CD4-positive, CD25-positive, alpha-beta regulatory T cell (primary cell): ENCODE measurements at regions not wholly inside any gene's neighbourhood (a gene's known extent, or its start where the extent isn't known, plus 50 kb on each side); places are given as distances from the start of the nearest gene placed in this dataset.
A peak's percentile ranks its signal among the peaks of the same experiment; 100 is the strongest.

Source experiments
- ATAC-seq, 2 donors: fragments of 150-1000 bp; cut with Tn5 transposase; one replicate each; pipeline ENCODE4 v1.10.0; 2021; ENCODE audit warnings: low read depth in 2 of 2, moderate number of reproducible peaks in 2 of 2, moderate library complexity in 1 of 2
- DNase-seq, 3 donors: peaks; one replicate each; pipeline versions ENCODE4 v3.0.0 to v3.0.0-alpha.2; 2012 to 2022; ENCODE audit warnings: mixed read lengths in 1 of 3
- H3K27ac ChIP-seq: one replicate; pipeline ENCODE4 v1.7.0; 2013; ENCODE audit warnings: mild to moderate bottlenecking, low read length; ENCODE audit not compliant: insufficient read depth, poor library complexity, severe bottlenecking
- H3K27me3 ChIP-seq: one replicate; pipeline ENCODE4 v1.7.0; 2013; ENCODE audit warnings: low read length; ENCODE audit not compliant: control insufficient read depth, insufficient read depth
- H3K36me3 ChIP-seq: one replicate; pipeline ENCODE4 v1.7.0; 2013; ENCODE audit warnings: mild to moderate bottlenecking, low read length, moderate library complexity; ENCODE audit not compliant: control insufficient read depth, insufficient read depth
- H3K4me1 ChIP-seq: 2 replicates; pipeline ENCODE4 v1.7.0; 2013; ENCODE audit warnings: mild to moderate bottlenecking, low read length; ENCODE audit not compliant: insufficient read depth, control insufficient read depth, poor library complexity, severe bottlenecking
- H3K4me3 ChIP-seq: one replicate; pipeline ENCODE4 v1.7.0; 2013; ENCODE audit warnings: low read depth, mild to moderate bottlenecking, low read length, moderate library complexity
- H3K9me3 ChIP-seq, 2 experiments: 1 replicate in 1 of 2; 2 replicates in 1 of 2; pipeline ENCODE4 v1.7.0; 2013; ENCODE audit warnings: low read length in 2 of 2, mild to moderate bottlenecking in 1 of 2, moderate library complexity in 1 of 2; ENCODE audit not compliant: control insufficient read depth in 2 of 2
- H3K27ac Mint-ChIP-seq, 3 donors: one replicate each; pipeline ENCODE4 v1.8.0; 2020 to 2022; ENCODE audit warnings: mild to moderate bottlenecking in 3 of 3, mixed read lengths in 3 of 3, moderate library complexity in 2 of 3
- H3K27me3 Mint-ChIP-seq: one replicate; pipeline ENCODE4 v1.8.0; 2022; ENCODE audit warnings: mild to moderate bottlenecking, mixed read lengths
- H3K36me3 Mint-ChIP-seq: one replicate; pipeline ENCODE4 v1.8.0; 2020; ENCODE audit warnings: mixed read lengths
- H3K4me1 Mint-ChIP-seq, 4 donors: one replicate each; pipeline ENCODE4 v1.8.0; 2020 to 2022; ENCODE audit warnings: mixed read lengths in 4 of 4, mild to moderate bottlenecking in 1 of 4
- H3K4me3 Mint-ChIP-seq, 4 donors: one replicate each; pipeline ENCODE4 v1.8.0; 2020 to 2022; ENCODE audit warnings: mild to moderate bottlenecking in 4 of 4, mixed read lengths in 4 of 4, moderate library complexity in 3 of 4
- H3K9me3 Mint-ChIP-seq, 7 donors: one replicate each; pipeline ENCODE4 v1.8.0; 2020 to 2022; ENCODE audit warnings: mixed read lengths in 7 of 7, mild to moderate bottlenecking in 3 of 7, moderate library complexity in 2 of 7

DNA sequence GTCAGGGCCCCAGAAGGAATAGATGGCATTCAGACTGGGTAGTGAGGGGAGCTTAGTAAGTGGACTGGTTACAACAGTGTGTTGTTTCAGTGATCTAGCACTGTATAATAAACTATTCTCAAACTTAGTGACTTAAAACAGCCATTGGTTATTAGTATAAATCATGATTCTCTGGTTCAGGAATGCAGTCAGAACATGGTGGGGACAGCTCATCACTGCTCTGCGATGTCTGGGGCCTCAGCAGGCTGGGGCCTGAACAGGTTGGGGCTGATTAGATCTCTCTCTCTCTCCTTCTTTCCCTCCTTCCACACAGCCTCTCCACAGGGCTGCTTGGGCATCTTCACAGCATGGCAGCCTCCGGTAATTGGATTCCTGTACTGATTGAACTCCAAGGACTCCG is 160.4 kb downstream of the GATB start:
- peaks cover 0 to 2% (median 0%) of the 10 kb centered on the region in 7 donors for H3K9me3 Mint-ChIP-seq
- Histone ChIP-seq H3K9me3 (no peaks in the 10 kb centered on the region), H3K4me3 (no peak overlapping the region), H3K36me3 (no peaks in the 10 kb centered on the region), H3K27me3 (peaks cover under 1% of the 10 kb centered on the region), H3K4me1 (no peaks in the 10 kb centered on the region), H3K27ac (no peak overlapping the region)
- no peak for DNase-seq
- H3K27me3 Mint-ChIP-seq, result peaks cover 4% of the 10 kb centered on the region
- no peak for ATAC-seq
- H3K4me1 Mint-ChIP-seq, result peaks cover 0 to 4% (median 0%) of the 10 kb centered on the region in 4 donors
- H3K4me3 Mint-ChIP-seq, result no peak overlapping the region
- no peaks in the 10 kb centered on the region for H3K36me3 Mint-ChIP-seq
- H3K27ac Mint-ChIP-seq, result no peak overlapping the region

DNA sequence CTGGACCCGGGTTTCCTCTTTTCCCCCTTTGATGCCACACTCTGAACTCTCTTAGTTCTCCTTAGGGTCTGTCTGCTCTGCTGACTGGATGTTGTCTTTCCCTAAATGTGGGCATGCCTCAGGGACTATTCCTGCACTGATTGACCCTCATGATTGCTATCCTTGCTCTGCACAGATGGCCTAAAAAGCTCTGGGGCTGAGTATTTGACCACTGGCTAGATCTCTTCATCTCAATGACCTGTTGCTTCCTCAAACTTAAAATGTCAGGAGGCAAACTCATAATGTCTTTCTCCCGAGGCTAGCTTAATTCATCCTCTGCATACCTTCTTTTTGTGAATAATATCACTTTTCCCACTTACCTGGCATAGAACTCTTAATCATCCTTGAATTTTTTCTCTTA is 157.4 kb downstream of the GATB start:
- peaks cover 4% of the 10 kb centered on the region for H3K27me3 Mint-ChIP-seq
- H3K9me3 Mint-ChIP-seq, result peaks cover 0 to 2% (median 0%) of the 10 kb centered on the region in 7 donors
- Histone ChIP-seq H3K27me3 (peaks cover 1% of the 10 kb centered on the region), H3K9me3 (no peaks in the 10 kb centered on the region), H3K4me1 (no peaks in the 10 kb centered on the region), H3K27ac (no peak overlapping the region), H3K36me3 (no peaks in the 10 kb centered on the region), H3K4me3 (no peak overlapping the region)
- no peak for DNase-seq
- no peaks in the 10 kb centered on the region for H3K36me3 Mint-ChIP-seq
- no peak overlapping the region for H3K27ac Mint-ChIP-seq
- H3K4me3 Mint-ChIP-seq, result no peak overlapping the region
- peaks cover 0 to 4% (median 0%) of the 10 kb centered on the region in 4 donors for H3K4me1 Mint-ChIP-seq
- no peak for ATAC-seq

GRCh38 chr4:151604238-151604637 is 156.6 kb downstream of the GATB start:
- ATAC-seq, result no peak

GRCh38 chr4:151605215-151605614 is 155.6 kb downstream of the GATB start:
- H3K27ac ChIP-seq, result no peak overlapping the region
- DNase-seq, result no peak
- peaks cover 0 to 4% (median 0%) of the 10 kb centered on the region in 4 donors for H3K4me1 Mint-ChIP-seq

More at GRCh38 chr4:151604238-151604637, 156.6 kb downstream of the GATB start:
- Histone ChIP-seq H3K4me3 (no peak overlapping the region), H3K9me3 (no peaks in the 10 kb centered on the region), H3K27ac (no peak overlapping the region), H3K36me3 (no peaks in the 10 kb centered on the region), H3K4me1 (no peaks in the 10 kb centered on the region), H3K27me3 (peaks cover 1% of the 10 kb centered on the region)
- peaks cover 4% of the 10 kb centered on the region for H3K27me3 Mint-ChIP-seq
- no peak overlapping the region for H3K4me3 Mint-ChIP-seq
- peak in 1 of 3 donors; percentile 6 for DNase-seq
- no peak overlapping the region for H3K27ac Mint-ChIP-seq
- peaks cover 0 to 4% (median 0%) of the 10 kb centered on the region in 4 donors for H3K4me1 Mint-ChIP-seq
- H3K36me3 Mint-ChIP-seq, result no peaks in the 10 kb centered on the region
- H3K9me3 Mint-ChIP-seq, result peaks cover 0 to 2% (median 0%) of the 10 kb centered on the region in 7 donors

DNA sequence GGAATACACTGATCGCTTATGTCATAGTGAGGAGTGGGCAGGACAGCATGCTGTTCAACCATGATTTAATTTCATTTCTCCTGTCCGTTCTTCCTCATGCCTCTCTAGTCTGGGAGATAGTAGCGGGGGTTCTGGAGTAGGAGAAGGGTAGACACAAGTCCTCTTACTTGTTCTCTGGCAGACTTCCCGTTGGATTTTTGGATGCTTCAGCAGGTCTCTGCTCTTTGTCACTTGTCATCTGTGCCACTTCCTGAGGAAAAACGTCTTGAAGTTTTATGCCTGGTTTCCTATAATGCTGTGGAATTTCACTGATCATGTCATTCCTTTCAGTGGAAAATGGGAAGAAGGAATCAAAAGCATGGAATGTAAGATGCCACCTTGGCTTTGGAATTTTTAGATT is 154.7 kb downstream of the GATB start:
- peaks cover 1% of the 10 kb centered on the region for H3K27me3 ChIP-seq
- H3K4me3 Mint-ChIP-seq, result no peak overlapping the region
- peaks cover 0 to 2% (median 0%) of the 10 kb centered on the region in 7 donors for H3K9me3 Mint-ChIP-seq
- DNase-seq (no peak), ATAC-seq (no peak)
- H3K4me1 Mint-ChIP-seq, result peaks cover 0 to 4% (median 0%) of the 10 kb centered on the region in 4 donors
- H3K4me3 ChIP-seq, result no peak overlapping the region
- H3K4me1 ChIP-seq, result no peaks in the 10 kb centered on the region
- no peaks in the 10 kb centered on the region for H3K9me3 ChIP-seq
- no peaks in the 10 kb centered on the region for H3K36me3 ChIP-seq
- no peak overlapping the region for H3K27ac Mint-ChIP-seq
- H3K27ac ChIP-seq, result no peak overlapping the region
- H3K27me3 Mint-ChIP-seq, result peaks cover 4% of the 10 kb centered on the region
- no peaks in the 10 kb centered on the region for H3K36me3 Mint-ChIP-seq

More at GRCh38 chr4:151605215-151605614, 155.6 kb downstream of the GATB start:
- Mint-ChIP-seq H3K9me3 (peaks cover 0 to 2% (median 0%) of the 10 kb centered on the region in 7 donors), H3K4me3 (no peak overlapping the region), H3K27ac (peak overlapping the region in 1 of 3 donors; percentile 1), H3K36me3 (no peaks in the 10 kb centered on the region), H3K27me3 (peaks cover 4% of the 10 kb centered on the region)
- no peaks in the 10 kb centered on the region for H3K4me1 ChIP-seq
- H3K27me3 ChIP-seq, result peaks cover 1% of the 10 kb centered on the region
- no peak for ATAC-seq
- no peaks in the 10 kb centered on the region for H3K36me3 ChIP-seq
- no peak overlapping the region for H3K4me3 ChIP-seq
- H3K9me3 ChIP-seq, result no peaks in the 10 kb centered on the region

- H3K27me3 Mint-ChIP-seq, result peaks cover 4% of the 10 kb centered on the region
- Histone ChIP-seq H3K4me1 (no peaks in the 10 kb centered on the region), H3K27ac (no peak overlapping the region), H3K4me3 (no peak overlapping the region), H3K27me3 (peaks cover 1% of the 10 kb centered on the region), H3K9me3 (no peaks in the 10 kb centered on the region), H3K36me3 (no peaks in the 10 kb centered on the region)
- DNase-seq (no peak), ATAC-seq (no peak)
- H3K9me3 Mint-ChIP-seq, result no peaks in the 10 kb centered on the region
- no peaks in the 10 kb centered on the region for H3K36me3 Mint-ChIP-seq
- H3K4me1 Mint-ChIP-seq, result no peaks in the 10 kb centered on the region
- no peak overlapping the region for H3K27ac Mint-ChIP-seq
- H3K4me3 Mint-ChIP-seq, result no peak overlapping the region
Measured at GRCh38 chr4:151610229-151610628, 150.6 kb downstream of the GATB start.

DNA sequence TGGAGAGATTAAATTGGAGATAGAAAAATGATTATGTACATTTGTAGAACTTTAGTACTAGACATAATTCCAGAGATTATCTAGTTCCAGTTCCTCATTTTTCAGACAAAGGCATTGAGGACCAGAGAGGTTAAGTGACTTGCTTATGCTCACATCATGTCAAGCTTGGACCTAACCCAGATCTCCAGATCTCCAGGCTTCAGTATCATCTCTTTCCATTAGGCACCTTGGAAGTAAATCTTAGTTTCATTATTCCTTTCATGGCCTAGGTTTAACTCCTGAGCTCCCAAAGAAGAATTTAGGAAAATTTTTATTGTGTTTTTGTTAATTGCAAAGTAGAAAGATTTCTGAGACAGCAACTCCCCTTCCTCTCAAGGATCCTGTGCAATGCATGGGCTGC is 148.8 kb downstream of the GATB start:
- DNase-seq (no peak), ATAC-seq (no peak)
- H3K36me3 ChIP-seq, result no peaks in the 10 kb centered on the region
- Mint-ChIP-seq H3K27ac (no peak overlapping the region), H3K27me3 (peaks cover 4% of the 10 kb centered on the region), H3K4me1 (no peaks in the 10 kb centered on the region), H3K36me3 (no peaks in the 10 kb centered on the region), H3K4me3 (no peak overlapping the region), H3K9me3 (no peaks in the 10 kb centered on the region)
- H3K9me3 ChIP-seq, result no peaks in the 10 kb centered on the region
- no peak overlapping the region for H3K27ac ChIP-seq
- no peaks in the 10 kb centered on the region for H3K27me3 ChIP-seq
- H3K4me3 ChIP-seq, result no peak overlapping the region
- no peaks in the 10 kb centered on the region for H3K4me1 ChIP-seq

- no peak for DNase-seq
- Mint-ChIP-seq H3K27ac (no peak overlapping the region), H3K27me3 (peaks cover 4% of the 10 kb centered on the region), H3K36me3 (no peaks in the 10 kb centered on the region), H3K4me3 (no peak overlapping the region), H3K4me1 (no peaks in the 10 kb centered on the region), H3K9me3 (no peaks in the 10 kb centered on the region)
- H3K27me3 ChIP-seq, result no peaks in the 10 kb centered on the region
- H3K27ac ChIP-seq, result no peak overlapping the region
- no peaks in the 10 kb centered on the region for H3K36me3 ChIP-seq
- H3K4me3 ChIP-seq, result no peak overlapping the region
- no peaks in the 10 kb centered on the region for H3K9me3 ChIP-seq
- ATAC-seq, result no peak
- no peaks in the 10 kb centered on the region for H3K4me1 ChIP-seq
Measured at GRCh38 chr4:151613290-151613689, 147.5 kb downstream of the GATB start.
